Muscle layer of duodenum (tissue), 2 donors: ENCODE measurements at regions not wholly inside any gene's neighbourhood (a gene's known extent, or its start where the extent isn't known, plus 50 kb on each side); places are given as distances from the start of the nearest gene placed in this dataset.
"Not testable (repeated sequence)": the region's sequence is repeated elsewhere in the genome, so short reads cannot be mapped to it uniquely, and the experiment has no call there.

Source experiments
- H3K27ac ChIP-seq: one replicate; pipeline ENCODE4 v1.7.0; 2013; ENCODE audit warnings: mild to moderate bottlenecking, low read length
- H3K27me3 ChIP-seq: one replicate; pipeline ENCODE4 v1.7.0; 2013; ENCODE audit warnings: low read depth, mild to moderate bottlenecking, control low read depth, low read length
- H3K36me3 ChIP-seq, 2 donors: one replicate each; pipeline ENCODE4 v1.7.0; 2013; ENCODE audit warnings: low read length in 2 of 2, control low read depth in 1 of 2, mild to moderate bottlenecking in 1 of 2; ENCODE audit not compliant: insufficient read depth in 2 of 2, control insufficient read depth in 1 of 2
- H3K4me1 ChIP-seq, 2 donors: one replicate each; pipeline ENCODE4 v1.7.0; 2013; ENCODE audit warnings: low read length in 2 of 2, mild to moderate bottlenecking in 2 of 2, control low read depth in 1 of 2, moderate library complexity in 1 of 2; ENCODE audit not compliant: insufficient read depth in 2 of 2, control insufficient read depth in 1 of 2
- H3K4me3 ChIP-seq, 2 donors: one replicate each; pipeline ENCODE4 v1.7.0; 2013; ENCODE audit warnings: low read length in 2 of 2, low read depth in 1 of 2, mild to moderate bottlenecking in 1 of 2
- H3K9me3 ChIP-seq, 2 donors: one replicate each; pipeline ENCODE4 v1.7.0; 2013; ENCODE audit warnings: low read length in 2 of 2, control low read depth in 1 of 2, mild to moderate bottlenecking in 1 of 2; ENCODE audit not compliant: control insufficient read depth in 1 of 2
- donor health status: healthy.

- Histone ChIP-seq H3K27ac (no peak overlapping the region), H3K36me3 (no peaks in the 10 kb centered on the region), H3K4me1 (no peaks in the 10 kb centered on the region), H3K27me3 (no peaks in the 10 kb centered on the region), H3K9me3 (no peaks in the 10 kb centered on the region), H3K4me3 (no peak overlapping the region)
These were observed 61.8 kb downstream of the SDR9C7 start for GRCh38 chr12:56872366-56872765.

- Histone ChIP-seq H3K27ac (no peak overlapping the region), H3K36me3 (no peaks in the 10 kb centered on the region), H3K4me3 (no peak overlapping the region), H3K9me3 (peaks cover 12 to 33% of the 10 kb centered on the region in 2 donors), H3K27me3 (no peaks in the 10 kb centered on the region), H3K4me1 (no peaks in the 10 kb centered on the region)
These were observed 67.0 kb downstream of the SDR9C7 start for GRCh38 chr12:56867216-56867615.

DNA sequence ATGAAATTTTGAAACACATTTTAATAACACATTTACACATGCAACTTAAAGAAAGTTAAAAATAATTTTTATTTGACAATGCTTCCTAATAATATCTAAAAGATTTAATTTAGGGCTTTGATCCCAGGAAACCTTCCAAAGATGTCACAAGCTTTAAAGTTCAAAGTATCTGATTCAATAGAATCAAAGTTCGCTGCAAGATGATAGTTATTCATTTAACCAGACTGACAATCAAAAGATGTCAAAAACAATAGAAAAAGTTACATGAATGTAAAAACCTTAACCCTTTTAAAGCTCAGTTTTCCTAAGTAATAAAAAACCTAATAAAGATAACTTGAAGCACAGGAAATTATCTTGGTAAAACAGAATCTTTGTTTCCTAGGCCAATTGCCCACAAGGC is 67.7 kb downstream of the SDR9C7 start:
- no peak overlapping the region for H3K4me3 ChIP-seq
- no peaks in the 10 kb centered on the region for H3K27me3 ChIP-seq
- no peaks in the 10 kb centered on the region for H3K36me3 ChIP-seq
- no peak overlapping the region for H3K27ac ChIP-seq
- peaks cover 12 to 38% of the 10 kb centered on the region in 2 donors for H3K9me3 ChIP-seq
- no peaks in the 10 kb centered on the region for H3K4me1 ChIP-seq

DNA sequence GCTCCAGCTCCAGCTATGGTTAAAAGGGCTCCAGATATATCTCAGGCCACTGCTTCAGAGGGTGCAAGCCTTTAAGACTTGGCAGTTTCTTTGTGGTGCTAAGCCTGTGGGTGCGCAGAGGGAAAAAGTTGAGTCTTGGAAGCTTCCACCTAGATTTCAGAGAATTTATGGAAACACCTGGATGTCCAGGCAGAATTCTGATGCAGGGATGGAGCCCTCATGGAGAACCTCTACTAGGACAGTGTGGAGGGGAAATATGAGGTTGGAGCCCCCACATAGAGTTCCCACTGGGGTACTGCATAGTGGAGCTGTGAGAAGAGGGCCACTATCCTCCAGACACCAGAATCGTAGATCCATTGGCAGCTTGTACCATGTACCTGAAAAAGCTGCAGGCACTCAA is 69.9 kb downstream of the SDR9C7 start:
- H3K36me3 ChIP-seq: no peaks in the 10 kb centered on the region
- H3K27ac ChIP-seq: no peak overlapping the region
- H3K27me3 ChIP-seq: no peaks in the 10 kb centered on the region
- H3K4me1 ChIP-seq: no peaks in the 10 kb centered on the region
- peaks cover 12 to 38% of the 10 kb centered on the region in 2 donors for H3K9me3 ChIP-seq
- H3K4me3 ChIP-seq: peak overlapping the region in 1 of 2 donors; percentile 37

DNA sequence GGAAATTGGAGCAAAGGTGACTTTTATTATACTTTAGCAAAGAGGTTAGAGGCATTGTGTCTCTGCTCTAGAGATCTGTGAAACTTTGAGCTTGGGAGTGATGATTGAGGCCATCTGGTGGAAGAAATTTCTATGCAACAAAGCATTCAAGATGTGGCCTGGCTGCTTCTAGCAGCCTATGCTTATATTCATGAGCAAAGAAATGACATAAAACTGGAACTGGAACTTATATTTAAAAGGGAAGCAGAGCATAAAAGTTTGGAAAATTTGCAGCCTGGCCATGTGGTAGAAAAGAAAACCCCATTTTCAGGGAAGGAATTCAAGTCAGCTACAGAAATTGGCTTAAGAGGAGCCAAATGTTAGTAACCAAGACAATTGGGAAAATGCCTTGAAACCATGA is 70.4 kb downstream of the SDR9C7 start:
- Histone ChIP-seq H3K27me3 (no peaks in the 10 kb centered on the region), H3K4me3 (peak overlapping the region in 1 of 2 donors; percentile 37), H3K9me3 (peaks cover 12 to 38% of the 10 kb centered on the region in 2 donors)

DNA sequence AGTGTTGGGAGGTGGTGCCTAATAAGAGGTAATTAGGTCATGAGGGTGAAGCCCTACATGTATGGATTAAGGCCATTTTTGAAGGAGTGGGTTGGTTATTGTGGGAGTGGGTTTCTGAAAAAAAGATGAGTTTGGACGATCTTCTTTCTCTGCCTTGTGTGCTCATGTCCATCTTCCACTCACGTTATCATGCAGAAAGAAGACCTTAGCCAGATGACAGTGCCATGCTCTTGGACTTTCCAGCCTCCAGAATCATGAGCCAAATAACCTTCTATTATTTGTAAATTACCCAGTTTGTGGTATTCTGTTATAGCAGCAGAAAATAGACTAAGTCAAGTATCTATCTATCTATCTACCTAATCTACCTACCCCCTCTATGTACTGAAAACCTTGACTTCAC is 71.9 kb downstream of the SDR9C7 start:
- Histone ChIP-seq H3K4me1 (no peaks in the 10 kb centered on the region), H3K27me3 (no peaks in the 10 kb centered on the region), H3K27ac (no peak overlapping the region), H3K4me3 (no peak overlapping the region), H3K9me3 (peaks cover 12 to 38% of the 10 kb centered on the region in 2 donors), H3K36me3 (no peaks in the 10 kb centered on the region)

More for the DNA sequence above, 70.4 kb downstream of the SDR9C7 start:
- no peaks in the 10 kb centered on the region for H3K36me3 ChIP-seq
- H3K4me1 ChIP-seq: no peaks in the 10 kb centered on the region
- H3K27ac ChIP-seq: no peak overlapping the region

DNA sequence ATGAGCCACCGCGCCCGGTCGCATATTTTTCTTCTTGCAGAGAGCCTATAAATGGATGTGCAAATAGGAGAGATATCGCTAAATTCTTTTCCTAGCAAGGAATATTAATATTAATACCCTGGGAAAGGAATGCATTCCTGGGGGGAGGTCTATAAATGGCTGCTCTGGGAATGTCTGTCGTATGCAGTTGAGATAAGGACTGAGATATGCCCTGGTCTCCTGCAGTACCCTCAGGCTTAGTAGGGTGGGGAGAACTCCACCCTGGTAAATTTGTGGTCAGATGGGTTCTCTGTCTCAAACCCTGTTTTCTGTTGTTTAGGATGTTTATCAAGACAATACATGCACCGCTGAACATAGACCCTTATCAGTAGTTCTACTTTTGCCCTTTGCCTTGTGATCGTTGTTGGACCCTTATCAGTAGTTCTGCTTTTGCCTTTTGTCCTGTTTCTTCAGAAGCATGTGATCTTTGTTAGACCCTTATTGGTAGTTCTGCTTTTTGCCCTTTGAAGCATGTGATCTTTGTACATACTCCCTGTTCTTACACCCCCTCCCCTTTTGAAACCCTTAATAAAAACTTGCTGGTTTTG is 80.7 kb downstream of the SDR9C7 start:
- H3K27ac ChIP-seq, H3K4me3 ChIP-seq, H3K9me3 ChIP-seq, H3K36me3 ChIP-seq, H3K4me1 ChIP-seq, H3K27me3 ChIP-seq: not testable (repeated sequence)

GRCh38 chr12:56851462-56851861 is 82.7 kb downstream of the SDR9C7 start:
- no peaks in the 10 kb centered on the region for H3K4me1 ChIP-seq
- H3K27me3 ChIP-seq: no peaks in the 10 kb centered on the region
- no peaks in the 10 kb centered on the region for H3K9me3 ChIP-seq

GRCh38 chr12:56840922-56841321 is 77.8 kb downstream of the HSD17B6 start:
- Histone ChIP-seq H3K9me3 (no peaks in the 10 kb centered on the region), H3K4me1 (peaks cover 0 to 16% of the 10 kb centered on the region in 2 donors), H3K36me3 (no peaks in the 10 kb centered on the region), H3K4me3 (no peak overlapping the region), H3K27ac (no peak overlapping the region), H3K27me3 (no peaks in the 10 kb centered on the region)

More at GRCh38 chr12:56851462-56851861, 82.7 kb downstream of the SDR9C7 start:
- no peak overlapping the region for H3K4me3 ChIP-seq
- no peaks in the 10 kb centered on the region for H3K36me3 ChIP-seq
- H3K27ac ChIP-seq: no peak overlapping the region

DNA sequence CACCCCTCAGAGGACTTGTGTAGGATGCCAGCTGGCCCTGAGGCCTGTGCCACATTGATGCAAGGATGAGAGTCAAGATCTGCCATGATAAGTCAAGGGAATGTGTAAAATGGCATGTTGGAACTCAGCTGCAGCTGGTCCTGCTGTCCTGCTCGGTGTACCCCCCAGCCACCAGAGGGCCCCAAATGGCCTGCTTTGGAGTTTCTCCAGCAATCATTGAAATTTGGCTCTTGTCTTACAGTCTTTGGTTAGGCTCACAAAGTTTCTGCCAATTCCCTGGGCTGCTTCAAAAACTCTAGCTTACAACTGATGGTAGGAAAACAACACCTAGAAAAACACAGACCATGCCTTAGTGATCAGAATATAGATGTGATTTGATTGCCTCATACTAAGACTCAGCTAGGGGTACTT is 76.8 kb downstream of the HSD17B6 start:
- Histone ChIP-seq H3K27ac (no peak overlapping the region), H3K36me3 (no peaks in the 10 kb centered on the region), H3K4me1 (peaks cover 0 to 16% of the 10 kb centered on the region in 2 donors)

DNA sequence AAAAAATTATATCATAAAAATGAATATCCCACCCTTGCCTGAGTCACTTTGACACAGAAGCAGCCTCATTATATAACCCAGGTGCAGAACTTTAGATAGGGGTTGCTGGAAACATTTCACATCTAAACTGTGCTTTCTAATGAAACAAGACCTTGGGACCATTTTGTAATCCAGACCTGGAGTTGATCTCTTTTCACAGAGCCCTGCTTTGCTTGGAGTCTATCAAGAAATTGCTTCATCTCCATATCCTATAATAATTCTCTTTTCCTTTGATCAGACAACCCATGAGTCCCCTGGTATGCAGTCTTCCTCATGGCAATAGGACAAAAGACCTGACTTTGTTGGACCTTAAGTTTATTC is 76.3 kb downstream of the HSD17B6 start:
- Histone ChIP-seq H3K9me3 (no peaks in the 10 kb centered on the region), H3K27ac (no peak overlapping the region), H3K4me1 (peaks cover 0 to 16% of the 10 kb centered on the region in 2 donors), H3K27me3 (no peaks in the 10 kb centered on the region), H3K36me3 (no peaks in the 10 kb centered on the region), H3K4me3 (no peak overlapping the region)

More for the DNA sequence above, 76.8 kb downstream of the HSD17B6 start:
- Histone ChIP-seq H3K27me3 (no peaks in the 10 kb centered on the region), H3K9me3 (no peaks in the 10 kb centered on the region), H3K4me3 (no peak overlapping the region)
